Naive thymus-derived CD4-positive, alpha-beta T cell (primary cell): ENCODE measurements at regions not wholly inside any gene's neighbourhood (a gene's known extent, or its start where the extent isn't known, plus 50 kb on each side); places are given as distances from the start of the nearest gene placed in this dataset.

Experiments used
- ATAC-seq: fragments of 150-1000 bp; cut with Tn5 transposase; 2 replicates; pipeline ENCODE4 v1.10.0; 2021; ENCODE audit warnings: mild to moderate bottlenecking, moderate library complexity
- CTCF ChIA-PET: fragments of 350-600 bp; sonication (Branson Sonifier 250); formaldehyde crosslinking; loops from one replicate; lab custom pipeline; 2021; ENCODE audit warnings: antibody characterized with exemption; lab: Charles Lee
- POLR2A ChIA-PET: fragments of 350-600 bp; sonication (Branson Sonifier 250); formaldehyde crosslinking; loops from one replicate; lab custom pipeline; 2021; ENCODE audit warnings: antibody characterized with exemption, inconsistent platforms; lab: Charles Lee
- DNase-seq, 9 donors: peaks; one replicate each; pipeline versions ENCODE4 v3.0.0 to v3.0.0-alpha.2; 2020 to 2022; ENCODE audit warnings: mixed read lengths in 1 of 9
- H3K27ac ChIP-seq: one replicate; pipeline ENCODE4 v1.7.0; 2013; ENCODE audit warnings: mild to moderate bottlenecking, low read depth, low read length, moderate library complexity
- H3K27me3 ChIP-seq, 2 donors: one replicate each; pipeline ENCODE4 v1.7.0; 2013; ENCODE audit warnings: low read length in 2 of 2, mild to moderate bottlenecking in 2 of 2, moderate library complexity in 2 of 2; ENCODE audit not compliant: control insufficient read depth in 2 of 2, insufficient read depth in 2 of 2
- H3K36me3 ChIP-seq, 3 experiments: 1 replicate in 2 of 3; 2 replicates in 1 of 3; pipeline ENCODE4 v1.7.0; 2013; ENCODE audit warnings: low read length in 3 of 3, mild to moderate bottlenecking in 3 of 3, moderate library complexity in 1 of 3; ENCODE audit not compliant: insufficient read depth in 3 of 3, control insufficient read depth in 2 of 3
- H3K4me1 ChIP-seq, 2 donors: one replicate each; pipeline ENCODE4 v1.7.0; 2013; ENCODE audit warnings: low read length in 2 of 2, mild to moderate bottlenecking in 2 of 2, moderate library complexity in 1 of 2; ENCODE audit not compliant: control insufficient read depth in 2 of 2, insufficient read depth in 2 of 2
- H3K4me3 ChIP-seq: 2 replicates; pipeline ENCODE4 v1.7.0; 2013; ENCODE audit warnings: mild to moderate bottlenecking, low read length
- H3K9me3 ChIP-seq, 3 experiments: 1 replicate in 2 of 3; 2 replicates in 1 of 3; pipeline ENCODE4 v1.7.0; 2013; ENCODE audit warnings: low read length in 3 of 3; ENCODE audit not compliant: control insufficient read depth in 2 of 3
- H3K27ac Mint-ChIP-seq, 9 donors: one replicate each; pipeline ENCODE4 v1.8.0; 2020 to 2022; ENCODE audit warnings: mixed read lengths in 9 of 9, mild to moderate bottlenecking in 8 of 9, moderate library complexity in 5 of 9, inconsistent platforms in 2 of 9
- H3K27me3 Mint-ChIP-seq, 5 donors: one replicate each; pipeline ENCODE4 v1.8.0; 2021 to 2022; ENCODE audit warnings: mixed read lengths in 5 of 5, mild to moderate bottlenecking in 1 of 5
- H3K36me3 Mint-ChIP-seq, 5 donors: one replicate each; pipeline ENCODE4 v1.8.0; 2020 to 2022; ENCODE audit warnings: mixed read lengths in 5 of 5, mild to moderate bottlenecking in 3 of 5, inconsistent platforms in 1 of 5
- H3K4me1 Mint-ChIP-seq, 7 donors: one replicate each; pipeline ENCODE4 v1.8.0; 2020 to 2022; ENCODE audit warnings: mixed read lengths in 7 of 7, mild to moderate bottlenecking in 3 of 7, inconsistent platforms in 1 of 7
- H3K4me3 Mint-ChIP-seq, 10 donors: one replicate each; pipeline ENCODE4 v1.8.0; 2020 to 2022; ENCODE audit warnings: mild to moderate bottlenecking in 10 of 10, mixed read lengths in 10 of 10, moderate library complexity in 6 of 10, inconsistent platforms in 2 of 10
- H3K9me3 Mint-ChIP-seq, 11 donors: one replicate each; pipeline ENCODE4 v1.8.0; 2020 to 2022; ENCODE audit warnings: mixed read lengths in 11 of 11, mild to moderate bottlenecking in 4 of 11, inconsistent platforms in 1 of 11, moderate library complexity in 1 of 11
- intact Hi-C, 2 donors: fragments of 100-400 bp; cut with micrococcal nuclease; formaldehyde crosslinking; loops; one replicate each; pipeline ENCODE4 v1.15.1; 2023

DNA sequence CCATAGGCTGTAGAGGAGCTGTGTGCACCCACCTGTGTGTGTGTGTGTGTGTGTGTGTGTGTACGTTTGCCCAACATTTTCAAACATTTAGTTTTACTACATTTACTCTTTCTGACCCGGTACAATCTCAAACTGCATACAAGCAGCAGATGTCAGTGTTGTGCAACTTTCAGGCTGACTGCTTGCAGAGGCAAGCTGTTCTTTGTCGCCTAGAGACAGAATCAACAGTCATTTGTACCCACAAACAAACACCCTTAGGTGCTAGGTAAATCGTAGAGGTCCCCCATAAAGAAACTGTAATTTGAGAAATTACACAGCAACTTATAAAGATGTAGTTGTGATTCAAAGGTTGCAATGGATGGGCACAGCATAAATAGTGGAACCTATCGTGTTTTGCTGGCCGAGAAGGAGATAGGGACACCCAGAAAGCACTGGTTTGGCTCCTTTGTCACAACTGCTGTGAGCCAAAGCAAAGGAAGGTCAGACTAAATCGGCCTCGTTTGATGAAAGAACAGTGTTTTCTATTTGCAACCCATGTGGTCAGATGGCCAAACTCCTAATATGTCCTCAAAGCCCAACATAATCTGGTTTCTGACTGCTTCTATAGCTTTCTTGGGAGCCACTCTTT is 478.4 kb downstream of the TOX3 start:
- Histone ChIP-seq H3K36me3 (no peaks in the 10 kb centered on the region), H3K4me1 (no peaks in the 10 kb centered on the region), H3K9me3 (no peaks in the 10 kb centered on the region), H3K27ac (no peak overlapping the region), H3K27me3 (no peaks in the 10 kb centered on the region), H3K4me3 (no peak overlapping the region)
- intact Hi-C loops, result no loop called here
- ChIA-PET CTCF (no interaction called here), POLR2A (no interaction called here)
- H3K4me1 Mint-ChIP-seq, result no peaks in the 10 kb centered on the region
- no peaks in the 10 kb centered on the region for H3K36me3 Mint-ChIP-seq
- ATAC-seq (no peak), DNase-seq (no peak)
- no peaks in the 10 kb centered on the region for H3K27me3 Mint-ChIP-seq
- no peak overlapping the region for H3K4me3 Mint-ChIP-seq
- no peak overlapping the region for H3K27ac Mint-ChIP-seq
- H3K9me3 Mint-ChIP-seq, result peaks cover 0 to 18% (median 7%) of the 10 kb centered on the region in 11 donors

DNA sequence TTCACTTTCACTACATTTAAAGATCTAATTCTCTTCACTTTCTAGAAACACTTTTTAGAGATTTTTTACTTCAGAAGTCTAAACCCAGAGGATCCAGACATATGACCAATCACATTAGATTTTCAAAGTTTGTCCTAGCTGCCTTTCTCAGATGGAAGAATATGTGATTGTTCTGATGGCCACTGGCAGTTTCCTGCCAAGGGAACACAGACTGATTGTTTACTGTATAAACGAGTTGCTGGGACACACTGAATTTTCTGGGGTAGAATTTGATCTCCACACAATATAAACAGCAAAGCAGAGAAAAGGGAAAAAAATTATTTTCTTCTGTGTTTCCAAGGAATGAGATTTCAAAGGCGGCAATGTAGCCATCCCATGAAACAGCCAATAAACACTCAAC is 480.0 kb downstream of the TOX3 start:
- POLR2A ChIA-PET, result no interaction called here
- Histone ChIP-seq H3K27ac (no peak overlapping the region), H3K36me3 (no peaks in the 10 kb centered on the region), H3K27me3 (no peaks in the 10 kb centered on the region), H3K4me1 (no peaks in the 10 kb centered on the region), H3K9me3 (no peaks in the 10 kb centered on the region), H3K4me3 (no peak overlapping the region)
- Mint-ChIP-seq H3K9me3 (peaks cover 0 to 22% (median 7%) of the 10 kb centered on the region in 11 donors), H3K4me1 (no peaks in the 10 kb centered on the region), H3K36me3 (peaks cover 0 to 3% (median 0%) of the 10 kb centered on the region in 5 donors), H3K27ac (no peak overlapping the region), H3K4me3 (no peak overlapping the region), H3K27me3 (no peaks in the 10 kb centered on the region)
- intact Hi-C loops, result no loop called here
- DNase-seq (no peak), ATAC-seq (no peak)
- CTCF ChIA-PET, result no interaction called here

DNA sequence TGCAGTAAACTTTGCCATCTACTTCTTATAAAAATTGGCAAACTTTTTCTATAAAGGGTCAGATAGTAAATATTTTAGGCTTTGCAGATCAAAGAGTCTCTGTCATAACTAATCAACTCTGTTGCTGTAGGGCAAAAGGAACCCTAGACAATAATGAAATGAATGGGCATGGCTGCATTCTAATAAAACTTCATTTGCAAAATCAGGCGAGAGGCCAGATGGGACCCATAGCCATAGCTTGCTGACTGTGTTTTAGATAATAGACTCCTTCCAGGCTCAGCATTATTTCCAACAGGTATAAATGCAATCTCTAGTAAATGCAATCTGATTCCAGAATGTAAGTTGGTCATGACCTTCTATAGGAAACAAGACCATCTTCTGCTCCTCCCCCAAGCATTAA is 490.7 kb downstream of the TOX3 start:
- intact Hi-C loops, result no loop called here
- ATAC-seq (no peak), DNase-seq (no peak)
- no peaks in the 10 kb centered on the region for H3K27me3 ChIP-seq
- POLR2A ChIA-PET, result no interaction called here
- Mint-ChIP-seq H3K4me1 (no peaks in the 10 kb centered on the region), H3K9me3 (peaks cover 0 to 18% (median 3%) of the 10 kb centered on the region in 11 donors), H3K27ac (no peak overlapping the region), H3K4me3 (no peak overlapping the region), H3K36me3 (no peaks in the 10 kb centered on the region), H3K27me3 (no peaks in the 10 kb centered on the region)
- no peak overlapping the region for H3K27ac ChIP-seq
- no peaks in the 10 kb centered on the region for H3K36me3 ChIP-seq
- H3K4me3 ChIP-seq, result no peak overlapping the region
- no peaks in the 10 kb centered on the region for H3K9me3 ChIP-seq
- H3K4me1 ChIP-seq, result no peaks in the 10 kb centered on the region
- CTCF ChIA-PET, result no interaction called here

DNA sequence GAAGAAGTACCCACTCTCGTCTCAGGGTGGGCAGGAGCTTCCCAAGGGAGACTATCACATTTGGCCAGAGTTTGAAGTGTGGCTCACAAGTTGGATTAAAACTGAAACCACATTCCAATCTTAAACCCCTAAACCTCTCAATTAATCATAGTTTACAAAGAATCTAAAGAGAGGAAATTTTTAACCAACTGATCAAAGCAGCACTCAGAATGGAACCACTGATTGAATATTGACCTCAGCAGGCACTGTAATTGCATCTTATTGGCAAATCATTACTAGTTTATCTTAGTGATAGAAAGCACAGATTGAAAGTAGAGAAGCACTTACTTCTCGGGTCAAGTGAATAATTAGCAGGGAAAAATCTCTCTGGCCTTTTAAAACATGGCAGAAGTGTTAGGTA is 491.6 kb downstream of the TOX3 start:
- ATAC-seq, result no peak
- Mint-ChIP-seq H3K27ac (no peak overlapping the region), H3K4me3 (no peak overlapping the region), H3K36me3 (no peaks in the 10 kb centered on the region), H3K9me3 (peaks cover 0 to 18% (median 3%) of the 10 kb centered on the region in 11 donors), H3K4me1 (no peaks in the 10 kb centered on the region), H3K27me3 (no peaks in the 10 kb centered on the region)
- DNase-seq, result no peak
- ChIA-PET CTCF (no interaction called here), POLR2A (no interaction called here)
- Histone ChIP-seq H3K4me1 (no peaks in the 10 kb centered on the region), H3K27ac (no peak overlapping the region), H3K36me3 (no peaks in the 10 kb centered on the region), H3K27me3 (no peaks in the 10 kb centered on the region), H3K9me3 (no peaks in the 10 kb centered on the region), H3K4me3 (no peak overlapping the region)
- intact Hi-C loops, result no loop called here

DNA sequence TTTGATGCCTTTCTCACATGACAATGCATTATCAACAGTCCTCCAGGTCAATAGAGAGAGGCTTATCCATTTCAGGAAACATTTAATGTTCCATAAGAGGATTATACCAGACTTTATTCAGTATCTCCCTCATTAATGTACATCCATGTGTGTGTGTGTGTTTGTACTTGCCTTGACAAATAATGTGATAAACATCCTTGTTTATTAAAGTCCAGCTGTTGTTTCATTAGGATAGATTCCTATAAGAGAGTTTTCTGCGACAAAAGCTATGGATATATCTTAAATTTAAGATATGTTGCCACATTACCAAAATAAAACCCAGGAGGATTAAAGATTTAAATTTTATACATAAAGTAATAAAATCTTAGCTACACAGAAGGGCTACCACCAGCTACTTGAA is 492.6 kb downstream of the TOX3 start:
- Histone ChIP-seq H3K36me3 (no peaks in the 10 kb centered on the region), H3K27me3 (no peaks in the 10 kb centered on the region), H3K27ac (no peak overlapping the region), H3K4me3 (no peak overlapping the region), H3K9me3 (no peaks in the 10 kb centered on the region), H3K4me1 (no peaks in the 10 kb centered on the region)
- DNase-seq, result no peak
- Mint-ChIP-seq H3K36me3 (no peaks in the 10 kb centered on the region), H3K4me1 (no peaks in the 10 kb centered on the region), H3K27ac (no peak overlapping the region), H3K4me3 (no peak overlapping the region), H3K9me3 (peaks cover 0 to 16% (median 3%) of the 10 kb centered on the region in 11 donors), H3K27me3 (no peaks in the 10 kb centered on the region)
- intact Hi-C loops, result no loop called here
- CTCF ChIA-PET, result no interaction called here
- POLR2A ChIA-PET, result no interaction called here
- ATAC-seq, result no peak

DNA sequence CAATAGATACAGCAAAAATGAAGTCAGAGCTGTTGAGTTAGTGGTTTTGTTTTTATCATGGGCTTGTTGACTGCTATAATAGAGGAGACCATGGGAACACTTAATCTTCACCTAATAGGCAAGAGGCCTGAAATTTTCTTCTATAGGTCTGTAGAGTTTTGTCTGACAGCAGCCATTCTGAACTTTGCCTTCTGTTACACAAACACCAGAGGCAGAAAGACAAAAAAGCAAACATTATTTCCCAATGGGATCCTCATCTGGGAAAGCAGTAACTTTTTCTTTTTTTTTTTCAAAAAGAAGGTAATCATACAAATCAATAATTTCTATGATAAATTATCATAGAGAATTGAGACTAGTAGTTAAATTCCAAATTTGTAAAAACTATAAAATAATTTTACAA is 494.1 kb downstream of the TOX3 start:
- no peak for DNase-seq
- Histone ChIP-seq H3K4me3 (no peak overlapping the region), H3K36me3 (no peaks in the 10 kb centered on the region), H3K4me1 (no peaks in the 10 kb centered on the region), H3K27ac (no peak overlapping the region), H3K9me3 (no peaks in the 10 kb centered on the region), H3K27me3 (no peaks in the 10 kb centered on the region)
- no peaks in the 10 kb centered on the region for H3K36me3 Mint-ChIP-seq
- peaks cover 0 to 14% (median 8%) of the 10 kb centered on the region in 11 donors for H3K9me3 Mint-ChIP-seq
- H3K4me1 Mint-ChIP-seq, result no peaks in the 10 kb centered on the region
- no peak overlapping the region for H3K27ac Mint-ChIP-seq
- H3K4me3 Mint-ChIP-seq, result no peak overlapping the region
- ChIA-PET POLR2A (no interaction called here), CTCF (no interaction called here)
- no peak for ATAC-seq
- no peaks in the 10 kb centered on the region for H3K27me3 Mint-ChIP-seq
- intact Hi-C loops, result no loop called here

DNA sequence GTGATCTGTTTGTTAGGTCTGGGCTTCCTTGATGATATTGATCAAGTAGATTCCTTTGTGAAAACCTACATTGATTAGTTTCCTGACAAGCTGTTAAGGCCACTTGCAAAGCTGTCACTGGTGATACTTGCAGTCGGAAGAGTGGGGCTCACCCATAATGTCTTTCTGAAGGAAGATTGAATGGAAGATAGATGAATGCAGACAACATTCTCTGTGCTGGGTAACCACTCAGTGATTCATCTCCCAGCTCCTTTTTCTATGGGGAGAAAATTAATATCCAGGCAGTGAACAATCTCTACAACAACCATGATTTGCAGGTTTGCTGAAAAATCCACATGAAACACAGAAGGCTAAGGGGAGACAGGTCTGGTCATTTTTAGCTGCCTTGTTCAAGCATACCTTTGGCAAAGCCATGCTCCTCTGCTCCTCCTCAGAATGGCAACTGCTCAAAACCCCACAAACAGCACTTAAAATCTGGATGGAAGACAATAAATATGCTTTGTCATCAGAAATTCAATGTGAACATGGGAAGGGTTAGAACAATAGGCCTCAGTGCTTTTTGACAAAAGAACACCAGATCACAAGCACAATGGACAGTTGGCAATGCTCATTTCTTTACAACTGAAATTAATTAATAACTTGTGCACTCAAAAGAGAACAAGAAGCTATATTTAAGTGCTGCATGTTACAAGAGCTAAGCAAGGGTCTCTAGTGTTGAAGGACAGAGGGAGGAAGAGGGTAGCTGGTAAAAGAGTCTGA is 495.4 kb downstream of the TOX3 start:
- intact Hi-C loops, result no loop called here
- no peak overlapping the region for H3K27ac Mint-ChIP-seq
- ATAC-seq, result no peak
- no peaks in the 10 kb centered on the region for H3K36me3 Mint-ChIP-seq
- DNase-seq, result no peak
- no peak overlapping the region for H3K4me3 Mint-ChIP-seq
- peaks cover 0 to 24% (median 11%) of the 10 kb centered on the region in 11 donors for H3K9me3 Mint-ChIP-seq
- Histone ChIP-seq H3K9me3 (peaks cover 0 to 8% (median 0%) of the 10 kb centered on the region in 3 experiments), H3K4me3 (no peak overlapping the region), H3K36me3 (no peaks in the 10 kb centered on the region), H3K27ac (no peak overlapping the region), H3K27me3 (no peaks in the 10 kb centered on the region), H3K4me1 (no peaks in the 10 kb centered on the region)
- ChIA-PET POLR2A (no interaction called here), CTCF (no interaction called here)
- no peaks in the 10 kb centered on the region for H3K27me3 Mint-ChIP-seq
- H3K4me1 Mint-ChIP-seq, result no peaks in the 10 kb centered on the region
